OCI-LY7 (cell line): ENCODE measurements at regions not wholly inside any gene's neighbourhood (a gene's known extent, or its start where the extent isn't known, plus 50 kb on each side); places are given as distances from the start of the nearest gene placed in this dataset.

Experiments used
- BruUV-seq: library from RNA; stranded (reverse); fragments of 400-500 nt; replicated peaks from 2 replicates; lab custom pipeline; 2021; lab: Mats Ljungman, UMichigan
- CTCF ChIA-PET: fragments of 300-600 bp; sonication (Branson Sonifier 250); formaldehyde crosslinking; loops from one replicate; lab custom pipeline; 2022; ENCODE audit warnings: antibody characterized with exemption; ENCODE audit not compliant: unreplicated experiment; lab: Charles Lee
- POLR2A ChIA-PET: fragments of 300-600 bp; sonication (Branson Sonifier 250); formaldehyde crosslinking; loops from one replicate; lab custom pipeline; 2022; ENCODE audit warnings: antibody characterized with exemption; lab: Charles Lee
- DNase-seq: peaks from one replicate; pipeline ENCODE4 v3.0.0-alpha.2; 2015; ENCODE audit warnings: low spot score
- H2AFZ ChIP-seq: fragments of 200-600 bp; sonication (generic), shearing (Covaris generic); 2 replicates; pipeline ENCODE4 v1.6.1; 2014; ENCODE audit warnings: mild to moderate bottlenecking, antibody characterized with exemption, low read length, moderate library complexity
- H3K27ac ChIP-seq: fragments of 200-600 bp; sonication (generic); 2 replicates; pipeline ENCODE4 v1.5.1; 2014; ENCODE audit warnings: mixed run types, low read depth, mild to moderate bottlenecking, moderate library complexity, low read length, inconsistent platforms; ENCODE audit not compliant: poor library complexity, severe bottlenecking
- H3K36me3 ChIP-seq: fragments of 200-600 bp; sonication (generic); 2 replicates; pipeline ENCODE4 v1.6.1; 2014; ENCODE audit warnings: mild to moderate bottlenecking, antibody characterized with exemption, low read length, moderate library complexity, mixed read lengths; ENCODE audit not compliant: insufficient read depth
- H3K4me1 ChIP-seq: fragments of 200-600 bp; sonication (generic); 2 replicates; pipeline ENCODE4 v1.5.1; 2014; ENCODE audit warnings: mild to moderate bottlenecking, low read length; ENCODE audit not compliant: insufficient read depth, poor library complexity, severe bottlenecking
- H3K4me2 ChIP-seq: fragments of 200-600 bp; sonication (generic); 2 replicates; pipeline ENCODE4 v1.6.1; 2014; ENCODE audit warnings: mild to moderate bottlenecking, low read length
- H3K4me3 ChIP-seq: fragments of 200-600 bp; sonication (generic); 2 replicates; pipeline ENCODE4 v1.5.1; 2014; ENCODE audit warnings: mild to moderate bottlenecking, low read depth, low read length; ENCODE audit not compliant: poor library complexity, severe bottlenecking
- H3K79me2 ChIP-seq: fragments of 200-600 bp; sonication (generic); 2 replicates; pipeline ENCODE4 v1.6.1; 2016; ENCODE audit warnings: low read depth, mild to moderate bottlenecking, low read length, moderate library complexity, mixed read lengths; ENCODE audit not compliant: insufficient read depth
- H3K9me2 ChIP-seq: fragments of 200-600 bp; sonication (generic); 2 replicates; pipeline ENCODE4 v1.6.1; 2016; ENCODE audit warnings: mild to moderate bottlenecking, low read length, mixed read lengths; ENCODE audit not compliant: insufficient read depth
- H3K9me3 ChIP-seq: fragments of 200-600 bp; sonication (generic); 2 replicates; pipeline ENCODE4 v1.6.1; 2014; ENCODE audit warnings: mild to moderate bottlenecking, mixed run types, low read length, mixed read lengths
- H4K20me1 ChIP-seq: fragments of 200-600 bp; sonication (generic); 2 replicates; pipeline ENCODE4 v1.6.1; 2014; ENCODE audit warnings: mild to moderate bottlenecking, antibody characterized with exemption, low read length, moderate library complexity, mixed read lengths; ENCODE audit not compliant: insufficient read depth
- CTCF ChIP-seq: fragments of 200-600 bp; sonication (generic); conservative IDR thresholded peaks from 2 replicates; pipeline ENCODE4 v1.5.1; 2014; ENCODE audit warnings: mild to moderate bottlenecking, antibody characterized with exemption, low read length, moderate library complexity, mixed read lengths
- EZH2phosphoT487 ChIP-seq: fragments of 200-600 bp; sonication (generic); IDR thresholded peaks from 2 replicates; pipeline ENCODE4 v1.6.1; 2018; ENCODE audit warnings: low read depth, borderline replicate concordance, mild to moderate bottlenecking, mixed run types, antibody characterized with exemption, low read length, moderate library complexity, mixed read lengths
- intact Hi-C: fragments of 100-400 bp; cut with micrococcal nuclease; formaldehyde crosslinking; loops from one replicate; pipeline ENCODE4 v1.10.0; 2022; ENCODE audit not compliant: unreplicated experiment

DNA sequence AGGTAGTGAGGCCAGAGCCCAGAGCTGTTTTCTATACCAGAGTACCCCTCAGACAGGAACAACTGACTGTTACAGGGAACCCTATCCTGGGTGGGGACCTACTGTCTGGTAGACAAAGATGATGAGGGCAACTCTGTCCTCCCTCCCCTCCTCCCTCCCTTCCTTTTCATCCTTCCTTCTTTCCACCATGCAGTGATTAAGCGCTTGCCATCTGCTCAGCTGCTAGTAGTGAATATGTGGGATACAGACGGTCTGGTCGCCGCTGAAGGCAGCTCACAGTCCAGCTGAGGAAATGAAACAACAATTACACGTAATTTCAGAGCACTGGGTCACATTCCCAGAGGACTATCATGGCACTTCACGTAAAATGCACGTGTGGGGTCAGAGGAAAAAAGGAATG lies 597.1 kb downstream of the BUD13 start:
- no peaks in the 10 kb centered on the region for H3K9me2 ChIP-seq
- no peaks in the 10 kb centered on the region for H4K20me1 ChIP-seq
- no TSS peak for BruUV-seq
- ChIA-PET CTCF (no interaction called here), POLR2A (no interaction called here)
- intact Hi-C loops: no loop called here
- H3K9me3 ChIP-seq: no peaks in the 10 kb centered on the region
- no peaks in the 10 kb centered on the region for H3K79me2 ChIP-seq
- DNase-seq: no peak
- no peaks in the 10 kb centered on the region for H3K4me1 ChIP-seq
- H3K4me3 ChIP-seq: no peak overlapping the region
- H3K4me2 ChIP-seq: no peak overlapping the region
- no peak for TF ChIP-seq EZH2phosphoT487
- TF ChIP-seq CTCF: no peak
- H2AFZ ChIP-seq: no peak overlapping the region
- H3K27ac ChIP-seq: no peak overlapping the region
- H3K36me3 ChIP-seq: no peaks in the 10 kb centered on the region

DNA sequence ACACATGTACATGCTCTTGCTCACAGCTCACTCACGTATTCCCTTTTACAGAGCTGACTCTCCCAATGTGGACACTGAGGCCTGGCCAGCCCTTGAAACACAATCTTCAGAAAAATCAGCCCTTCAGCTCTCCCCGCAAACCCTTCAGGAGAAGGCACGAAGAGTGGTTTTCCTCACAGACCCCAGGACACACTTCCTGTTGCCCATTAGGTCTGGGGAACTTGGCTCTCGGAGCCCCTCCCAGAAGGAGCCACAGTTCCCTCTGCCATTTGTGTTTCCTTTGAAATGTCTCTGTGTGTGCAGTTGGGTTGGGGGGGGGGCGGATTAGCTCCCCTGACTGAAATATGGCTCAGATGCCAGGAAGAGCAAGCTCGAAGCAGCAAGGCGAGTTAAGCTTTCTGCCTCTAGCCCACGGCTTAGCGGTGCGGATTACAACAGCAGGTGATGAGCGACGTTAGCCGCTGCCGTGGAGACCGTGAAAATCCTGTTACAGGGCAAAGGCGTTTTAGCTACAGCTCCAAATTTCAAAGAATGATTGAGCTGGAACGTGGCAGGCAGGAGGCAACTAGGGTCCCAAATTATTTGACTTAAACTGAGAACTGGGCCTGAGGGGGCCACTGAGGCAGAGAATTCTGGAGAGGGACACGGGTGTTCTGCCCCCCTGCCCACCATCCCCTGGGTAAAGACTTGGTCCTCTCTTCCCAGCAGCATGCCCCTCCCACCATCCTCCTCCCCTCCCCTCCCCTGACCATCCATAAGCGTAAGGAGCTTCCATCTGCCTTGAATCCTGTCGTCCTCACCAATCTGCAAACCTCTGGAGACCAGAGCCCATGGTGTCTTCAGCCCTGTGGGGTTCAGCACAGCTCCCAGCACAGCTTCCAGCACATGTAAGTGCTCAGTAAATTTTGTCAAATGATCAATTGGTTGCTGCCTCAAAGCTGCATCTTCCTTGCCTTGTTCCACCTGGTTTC lies 598.6 kb downstream of the BUD13 start:
- ChIA-PET CTCF (no interaction called here), POLR2A (interaction anchor here (0.5 to 1.4 kb wide), 2 partner anchors 8 to 56 kb away, joined by 3 to 4 read pairs; no protein-coding TSS in a partner anchor)
- BruUV-seq: no TSS peak
- no peaks in the 10 kb centered on the region for H3K9me2 ChIP-seq
- TF ChIP-seq CTCF (no peak), EZH2phosphoT487 (no peak)
- no peak for DNase-seq
- H3K27ac ChIP-seq: no peak overlapping the region
- intact Hi-C loops: no loop called here
- no peaks in the 10 kb centered on the region for H3K36me3 ChIP-seq
- no peak overlapping the region for H3K4me2 ChIP-seq
- H3K4me3 ChIP-seq: no peak overlapping the region
- H3K79me2 ChIP-seq: no peaks in the 10 kb centered on the region
- H3K9me3 ChIP-seq: no peaks in the 10 kb centered on the region
- H4K20me1 ChIP-seq: no peaks in the 10 kb centered on the region
- H3K4me1 ChIP-seq: no peaks in the 10 kb centered on the region
- H2AFZ ChIP-seq: no peak overlapping the region

GRCh38 chr11:116173506-116173905 lies 599.3 kb downstream of the BUD13 start:
- no peaks in the 10 kb centered on the region for H4K20me1 ChIP-seq
- H3K79me2 ChIP-seq: no peaks in the 10 kb centered on the region
- H3K4me1 ChIP-seq: no peaks in the 10 kb centered on the region
- H3K9me3 ChIP-seq: no peaks in the 10 kb centered on the region
- H3K36me3 ChIP-seq: no peaks in the 10 kb centered on the region
- H3K4me2 ChIP-seq: no peak overlapping the region
- no peak overlapping the region for H2AFZ ChIP-seq
- H3K4me3 ChIP-seq: no peak overlapping the region
- DNase-seq: no peak
- no peak overlapping the region for H3K27ac ChIP-seq
- H3K9me2 ChIP-seq: no peaks in the 10 kb centered on the region
- no peak for TF ChIP-seq EZH2phosphoT487
- TF ChIP-seq CTCF: no peak
- ChIA-PET CTCF (no interaction called here), POLR2A (interaction anchor here (1.4 kb wide), 1 partner anchor 9 kb away, joined by 4 read pairs; no protein-coding TSS in a partner anchor)
- no TSS peak for BruUV-seq
- intact Hi-C loops: no loop called here
